Left cardiac atrium (tissue), 4 donors: ENCODE measurements at regions not wholly inside any gene's neighbourhood (a gene's known extent, or its start where the extent isn't known, plus 50 kb on each side); places are given as distances from the start of the nearest gene placed in this dataset.

Experiments
- ATAC-seq, 2 donors: fragments of 200-7000 bp; cut with Tn5 transposase; one replicate each; pipeline ENCODE4 v1.9.1; 2020; ENCODE audit warnings: mild to moderate bottlenecking in 2 of 2, moderate library complexity in 2 of 2
- DNase-seq: peaks from one replicate; pipeline ENCODE4 v3.0.0-alpha.2; 2020
- intact Hi-C, 2 donors: fragments of 100-400 bp; cut with DNase I; formaldehyde crosslinking; loops; one replicate each; pipeline versions ENCODE4 v1.14.1 to v1.15.1; 2022 to 2023
- donor health status: DM: no; HTN: yes; CAD: no.
- donor health status: DM: no; HTN: yes; CAD: no; lungs with severe emphysema.
- donor health status: DM: yes; HTN: yes; CAD: no.
- donor health status: Dilated cardiomyopathy.

DNA sequence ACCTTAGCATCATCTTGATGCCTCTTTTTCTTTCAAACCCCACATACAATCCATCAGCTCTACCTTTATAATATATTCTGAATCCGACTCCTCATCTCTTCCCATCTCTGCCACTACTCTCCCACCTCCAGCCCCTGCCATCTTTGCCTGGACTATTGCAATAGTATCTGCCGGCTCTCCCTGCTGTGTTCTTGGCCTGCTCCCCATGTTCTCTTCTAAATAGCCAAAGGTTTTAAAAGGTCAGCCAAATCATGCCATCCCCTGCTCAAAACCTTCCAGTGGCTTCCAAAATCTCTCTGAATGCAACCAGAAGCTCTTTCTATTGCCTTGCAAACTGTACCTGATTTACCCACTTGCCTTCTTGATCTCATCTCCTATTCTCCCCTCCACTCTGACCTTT is 266.0 kb downstream of the PTTG2 start:
- ATAC-seq (peak in 1 of 2 donors; percentile 54), DNase-seq (no peak)
- intact Hi-C loops: no loop called here

DNA sequence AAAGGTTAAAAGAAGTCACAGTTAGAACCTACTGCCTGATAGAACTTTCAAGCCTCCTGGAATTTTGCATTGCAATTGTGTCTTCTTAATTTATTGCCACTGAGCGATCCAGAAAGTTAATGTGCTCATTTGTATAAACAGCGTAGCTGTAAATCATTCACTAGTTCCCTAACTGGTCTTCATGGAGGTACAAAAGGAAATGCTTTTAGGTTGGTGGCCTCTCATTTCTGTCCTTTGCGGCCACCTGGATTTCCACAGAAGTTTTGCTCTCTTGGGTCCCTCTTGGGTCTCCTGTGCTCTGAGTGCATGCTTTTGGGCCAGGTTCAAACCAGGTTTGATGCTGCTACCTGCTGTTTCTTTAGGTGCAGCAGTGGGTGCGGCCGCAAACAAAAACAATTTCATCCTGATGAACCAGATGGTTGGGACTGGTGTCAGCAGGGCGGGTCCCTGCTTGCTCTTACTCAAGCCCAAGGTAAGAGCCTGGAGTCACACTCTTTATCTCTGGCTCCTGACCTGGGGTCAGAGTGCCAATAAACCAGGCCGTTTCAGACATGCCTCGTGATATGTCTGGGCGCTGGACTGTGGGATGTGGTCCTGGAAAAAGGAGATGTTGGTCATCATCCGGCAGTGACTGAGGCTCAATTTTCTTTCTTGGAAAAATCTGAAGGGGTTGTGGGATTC is 270.1 kb downstream of the PTTG2 start:
- ATAC-seq (no peak), DNase-seq (no peak)
- intact Hi-C loops: no loop called here

DNA sequence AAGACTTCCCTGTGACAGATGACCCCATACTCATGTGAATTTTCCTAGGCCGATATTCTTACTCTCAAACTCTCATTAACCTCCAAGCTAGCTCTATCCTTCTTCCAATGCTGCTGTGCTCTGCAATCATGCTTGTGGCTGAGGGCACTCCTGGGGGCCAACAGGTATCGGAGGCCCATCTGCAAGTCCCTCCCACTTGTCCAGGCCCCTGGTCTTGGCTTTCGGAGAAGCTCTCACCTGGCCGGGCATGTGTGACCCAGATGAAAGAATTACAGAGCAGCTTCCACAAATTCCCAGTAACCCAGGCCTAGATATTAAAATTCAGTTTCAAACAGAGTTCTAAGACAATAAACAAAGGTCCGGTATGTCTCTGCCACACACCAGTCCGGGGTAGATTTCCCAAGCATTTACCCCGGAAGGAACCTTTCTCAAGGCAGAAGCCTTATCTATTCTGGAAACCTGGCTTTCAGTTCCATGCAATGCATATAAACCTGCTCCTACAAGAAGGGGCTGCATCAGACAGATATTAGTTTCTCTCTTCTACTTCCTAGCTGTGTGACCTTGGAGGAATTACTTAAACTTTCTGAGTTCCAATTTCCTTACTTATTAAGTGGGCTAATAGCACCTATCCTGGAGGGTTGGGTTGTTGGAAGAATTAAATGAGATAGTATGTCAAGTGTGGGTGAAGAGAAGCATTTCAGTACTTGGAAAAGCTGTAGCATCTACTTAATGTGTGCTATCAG is 270.8 kb downstream of the PTTG2 start:
- DNase-seq: no peak
- intact Hi-C loops: no loop called here
- ATAC-seq: no peak

DNA sequence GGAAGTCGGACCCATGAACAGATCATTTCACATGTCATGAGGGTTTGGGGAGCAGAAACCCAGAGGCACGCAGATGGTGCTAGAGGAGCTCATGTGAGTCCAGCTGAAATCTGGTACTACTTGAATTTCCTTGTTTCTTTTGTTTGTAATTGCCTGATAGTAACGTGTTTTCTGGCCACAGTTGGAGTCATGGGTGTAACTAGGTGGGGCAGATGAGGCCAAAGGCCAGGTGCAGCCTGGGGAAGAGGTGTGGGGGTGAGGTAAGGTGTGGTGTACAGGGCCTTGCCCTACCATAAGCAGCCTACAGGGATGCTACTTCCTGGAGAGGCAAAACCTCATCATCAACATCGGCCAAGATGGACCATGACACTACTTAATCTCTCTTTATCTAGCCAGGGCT is 271.4 kb downstream of the PTTG2 start:
- intact Hi-C loops: no loop called here
- ATAC-seq: no peak
- DNase-seq: no peak

DNA sequence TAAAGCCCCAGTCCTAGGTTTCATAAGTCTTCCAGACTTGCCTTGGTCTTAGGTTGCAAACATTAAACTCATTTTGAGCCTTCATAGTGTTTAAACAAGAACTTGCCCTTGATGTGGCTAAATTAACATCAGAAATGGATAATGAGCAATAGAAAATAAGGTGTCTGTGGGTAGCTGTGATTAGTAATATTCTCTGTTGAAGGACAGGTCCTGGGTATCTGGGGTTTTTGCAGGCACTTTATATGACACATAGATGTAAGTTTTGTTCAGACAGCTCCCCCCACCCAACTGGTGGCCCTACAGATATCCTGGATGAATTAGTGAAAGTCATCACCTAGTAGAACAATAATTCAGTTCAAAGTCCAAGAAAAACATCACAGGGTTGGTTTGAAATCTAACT is 272.5 kb downstream of the PTTG2 start:
- DNase-seq: no peak
- intact Hi-C loops: no loop called here
- no peak for ATAC-seq

DNA sequence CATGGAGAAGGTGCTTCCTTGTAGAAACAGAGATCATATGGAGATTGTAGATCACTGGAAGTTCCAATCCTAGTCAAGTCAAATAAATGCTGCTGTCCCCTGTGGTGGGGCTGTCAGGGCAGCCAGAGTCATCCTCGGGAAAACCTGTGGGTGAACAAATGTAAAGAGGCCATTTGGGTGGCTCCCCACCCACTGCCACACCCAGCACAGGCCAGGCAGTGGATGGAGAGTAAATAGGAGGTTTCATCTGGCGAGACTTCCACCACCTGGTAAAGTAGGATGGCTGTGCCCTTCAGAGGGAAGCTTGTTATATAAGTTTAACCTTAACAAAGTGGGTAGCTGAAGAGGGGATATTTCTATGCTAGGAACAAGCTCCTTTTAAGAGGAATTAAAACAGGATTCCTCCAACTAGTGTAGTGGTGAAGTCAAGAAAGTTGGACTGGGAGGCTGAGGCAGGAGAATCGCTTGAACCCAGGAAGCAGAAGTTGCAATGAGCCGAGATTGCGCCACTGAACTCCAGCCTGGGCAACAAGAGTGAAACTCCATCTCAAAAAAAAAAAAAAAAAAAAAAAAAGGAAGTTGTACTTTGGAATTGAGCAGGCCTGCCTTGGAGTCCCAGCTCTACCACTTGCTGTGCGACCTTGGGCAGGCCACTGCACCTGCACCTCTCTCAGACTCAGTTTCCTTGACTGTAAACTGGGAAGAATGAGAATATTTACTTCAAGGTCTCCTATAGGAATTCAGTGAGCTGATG is 273.7 kb downstream of the PTTG2 start:
- ATAC-seq: peak in 1 of 2 donors; percentile 30
- peak; percentile 39 for DNase-seq
- intact Hi-C loops: no loop called here

DNA sequence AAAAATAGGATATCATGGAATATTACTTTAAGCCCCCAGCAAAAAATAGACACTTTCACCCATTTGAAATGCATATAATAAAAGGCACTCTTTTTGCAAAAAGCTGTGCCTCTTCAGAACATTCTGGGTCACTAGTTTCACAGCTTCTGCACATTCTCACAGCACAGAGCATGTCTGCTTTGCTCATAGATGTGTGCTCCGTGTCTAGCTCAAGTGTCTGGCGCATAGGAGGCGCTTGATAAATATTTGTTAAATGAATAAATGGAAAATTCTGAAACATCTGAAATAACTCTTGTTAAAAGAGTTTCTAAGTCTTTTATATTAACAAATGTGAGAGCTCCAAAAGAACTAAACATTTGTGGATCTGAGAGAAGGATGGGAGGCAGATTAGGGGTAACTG is 275.2 kb downstream of the PTTG2 start:
- DNase-seq (no peak), ATAC-seq (no peak)
- intact Hi-C loops: no loop called here

DNA sequence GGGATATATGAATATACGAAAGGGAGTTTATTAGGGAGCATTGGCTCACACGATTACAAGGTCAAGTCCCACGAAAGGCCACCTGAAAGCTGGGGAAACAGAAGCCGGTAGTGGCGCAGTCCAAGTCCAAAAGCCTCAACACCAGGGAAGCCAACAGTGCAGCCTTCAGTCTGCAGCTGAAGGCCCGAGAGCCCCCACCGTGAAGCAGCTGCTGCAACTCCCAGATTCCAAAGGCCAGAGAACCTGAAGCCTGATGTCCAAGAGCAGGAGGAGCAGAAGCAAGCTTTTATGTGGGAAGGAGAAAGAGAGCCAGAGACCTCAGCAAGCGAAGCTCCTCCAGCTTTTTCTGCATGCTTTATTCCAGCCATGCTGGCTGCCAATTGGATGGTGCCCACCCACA is 275.8 kb downstream of the PTTG2 start:
- DNase-seq: no peak
- no peak for ATAC-seq
- intact Hi-C loops: no loop called here

DNA sequence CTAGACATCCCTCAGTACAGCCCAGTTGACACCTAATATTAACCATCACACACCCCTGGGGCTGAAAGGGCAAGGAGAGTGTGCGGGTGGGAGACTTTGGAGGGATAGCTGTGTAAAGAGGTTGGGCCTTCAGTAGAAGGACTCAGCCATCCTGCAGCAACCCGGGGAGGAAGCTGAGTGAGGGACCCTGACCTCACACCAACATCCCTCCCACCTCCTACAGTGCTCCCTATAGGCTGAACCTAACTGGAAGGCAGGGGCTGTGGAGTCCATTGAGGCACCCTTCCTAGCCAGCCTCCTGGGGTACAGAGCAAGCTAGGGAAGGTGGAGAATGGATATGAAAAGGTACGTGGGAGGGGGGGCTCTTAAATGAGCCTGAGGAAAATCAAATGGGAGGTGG is 276.3 kb downstream of the PTTG2 start:
- intact Hi-C loops: no loop called here
- no peak for ATAC-seq

DNA sequence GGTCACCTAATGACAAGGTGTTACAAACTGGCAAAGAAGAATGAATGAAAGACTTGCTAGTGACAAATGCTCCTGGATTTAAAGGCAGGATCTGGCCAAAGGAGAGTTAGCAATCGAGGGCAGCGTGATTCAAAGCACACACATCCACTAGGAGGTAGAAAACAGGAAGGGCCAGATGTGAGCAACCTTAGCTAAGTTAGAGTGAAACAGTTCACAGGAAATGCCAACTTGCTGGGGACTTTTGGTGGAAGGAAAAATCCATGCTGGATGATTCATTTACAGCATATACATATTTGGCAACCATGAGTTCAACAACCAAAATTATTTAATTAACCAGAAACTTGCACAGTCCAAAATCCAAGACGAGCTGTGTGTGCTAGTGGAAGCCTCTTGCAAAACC is 276.9 kb downstream of the PTTG2 start:
- DNase-seq (no peak), ATAC-seq (no peak)
- intact Hi-C loops: no loop called here

More for the DNA sequence above, 276.3 kb downstream of the PTTG2 start:
- DNase-seq: no peak

DNA sequence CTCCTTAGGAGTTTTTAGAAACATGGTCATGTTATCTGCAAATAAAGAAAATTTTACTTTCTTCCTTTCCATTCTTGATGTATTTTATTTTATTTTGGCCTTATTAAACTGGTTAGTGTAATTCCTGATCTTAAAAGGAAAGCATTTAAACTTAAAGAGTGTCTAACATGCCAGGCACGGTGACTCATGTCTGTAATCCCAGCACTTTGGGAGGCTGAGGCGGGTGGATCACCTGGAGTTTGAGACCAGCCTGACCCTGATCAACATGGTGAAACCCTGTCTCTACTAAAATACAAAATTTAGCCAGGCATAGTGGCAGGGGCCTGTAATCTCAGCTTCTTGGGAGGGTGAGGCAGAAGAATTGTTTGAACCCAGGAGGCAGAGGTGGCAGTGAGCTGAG is 281.3 kb downstream of the PTTG2 start:
- ATAC-seq: no peak
- intact Hi-C loops: no loop called here
- DNase-seq: no peak

DNA sequence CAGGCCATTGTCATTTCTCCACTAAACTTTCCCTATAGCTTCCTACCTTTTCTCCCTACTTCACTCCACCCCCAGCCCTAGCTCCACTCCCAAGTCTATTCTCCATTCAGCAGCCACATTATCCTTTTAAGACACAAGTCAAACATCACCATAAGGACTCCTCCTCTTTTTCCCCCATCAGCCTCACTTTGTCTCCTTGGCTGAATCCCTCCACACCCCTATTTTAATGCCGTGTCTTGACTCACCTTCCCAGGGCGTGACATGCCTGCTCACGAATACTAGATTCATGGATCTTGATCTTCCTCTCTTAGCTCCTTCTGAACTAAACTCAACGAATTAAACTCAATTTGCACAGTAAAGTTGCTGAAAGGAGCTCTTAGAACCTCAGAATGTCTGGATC is 281.9 kb downstream of the PTTG2 start:
- DNase-seq: no peak
- intact Hi-C loops: no loop called here
- no peak for ATAC-seq

DNA sequence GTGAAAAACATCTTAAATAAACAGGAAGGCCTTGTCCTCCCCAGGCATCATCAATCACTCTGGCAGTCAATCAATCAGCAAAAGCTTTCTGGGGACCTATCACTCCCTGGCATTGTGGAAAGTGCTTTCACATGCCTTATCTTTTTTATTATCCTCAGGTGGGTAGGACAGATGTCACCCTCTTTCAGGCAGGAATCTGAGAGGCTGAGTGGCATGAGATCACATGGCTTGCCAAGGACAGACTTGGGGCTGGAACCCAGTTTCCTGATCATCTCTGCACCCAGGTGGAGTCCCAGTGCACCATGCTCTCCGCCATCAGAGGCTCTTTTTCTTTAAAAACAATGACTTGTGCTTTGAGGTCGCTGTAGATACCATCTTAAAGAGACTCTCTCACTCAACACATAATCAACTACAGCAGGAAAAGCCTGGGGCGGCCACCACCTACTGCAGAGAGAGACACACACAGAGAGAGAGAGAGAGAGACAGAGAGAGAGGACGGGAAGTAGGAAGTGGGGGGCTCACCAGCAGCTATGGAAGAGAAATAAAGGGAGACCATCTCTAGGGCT is 282.7 kb downstream of the PTTG2 start:
- ATAC-seq (no peak), DNase-seq (no peak)
- intact Hi-C loops: no loop called here

DNA sequence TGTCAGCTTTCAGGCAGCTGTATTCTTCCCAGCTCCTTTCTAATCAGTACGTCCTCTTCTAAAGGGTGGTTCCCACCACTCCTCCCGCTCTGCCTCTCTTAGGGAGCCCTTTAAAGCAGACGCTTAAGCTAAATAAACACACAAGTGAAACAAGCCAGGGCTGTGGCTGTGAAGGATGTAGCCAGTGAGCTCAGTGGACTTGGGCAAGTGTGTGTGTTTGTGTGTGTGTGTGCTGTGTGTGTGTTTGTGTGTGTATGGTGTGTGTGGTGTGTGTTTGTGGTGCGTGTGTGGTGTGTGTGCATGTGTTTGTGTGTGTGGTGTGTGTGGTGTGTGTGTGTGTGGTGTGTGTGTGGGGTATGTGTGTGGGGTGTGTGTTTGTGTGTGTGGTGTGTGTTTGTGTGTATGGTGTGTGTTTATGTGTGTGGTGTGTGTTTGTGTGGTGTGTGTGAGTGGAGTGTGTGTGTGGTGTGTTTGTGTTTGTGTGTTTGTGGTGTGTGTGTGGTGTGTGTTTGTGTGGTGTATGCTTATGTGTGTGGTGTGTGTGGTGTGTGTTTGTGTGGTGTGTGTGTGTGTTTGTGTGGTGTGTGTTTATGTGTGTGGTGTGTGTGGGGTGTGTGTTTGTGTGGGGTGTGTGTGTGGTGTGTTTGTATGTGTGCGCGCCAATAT is 283.3 kb downstream of the PTTG2 start:
- intact Hi-C loops: no loop called here
- DNase-seq (no peak), ATAC-seq (peak in 1 of 2 donors; percentile 15)

DNA sequence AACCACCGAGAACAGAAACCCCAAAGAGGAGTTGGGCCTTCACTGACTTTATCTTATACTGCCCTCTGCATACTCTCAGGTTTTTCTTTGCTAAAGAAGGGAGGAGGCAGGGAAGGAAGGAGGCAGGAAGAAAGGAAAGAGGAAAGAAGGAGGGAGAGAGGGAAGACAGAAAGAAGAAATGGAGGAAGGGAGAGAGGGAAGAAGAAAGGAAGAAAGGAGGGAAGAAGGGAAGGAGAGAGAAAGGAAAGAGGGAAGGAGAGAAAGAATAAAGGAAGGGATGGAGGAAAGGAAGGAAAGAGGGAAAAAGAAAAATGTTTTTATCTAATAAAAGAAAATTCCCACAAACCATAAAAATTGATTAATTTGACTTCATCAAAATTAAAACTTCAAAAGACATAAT is 294.6 kb downstream of the PTTG2 start:
- no peak for ATAC-seq
- intact Hi-C loops: no loop called here
- DNase-seq: no peak

DNA sequence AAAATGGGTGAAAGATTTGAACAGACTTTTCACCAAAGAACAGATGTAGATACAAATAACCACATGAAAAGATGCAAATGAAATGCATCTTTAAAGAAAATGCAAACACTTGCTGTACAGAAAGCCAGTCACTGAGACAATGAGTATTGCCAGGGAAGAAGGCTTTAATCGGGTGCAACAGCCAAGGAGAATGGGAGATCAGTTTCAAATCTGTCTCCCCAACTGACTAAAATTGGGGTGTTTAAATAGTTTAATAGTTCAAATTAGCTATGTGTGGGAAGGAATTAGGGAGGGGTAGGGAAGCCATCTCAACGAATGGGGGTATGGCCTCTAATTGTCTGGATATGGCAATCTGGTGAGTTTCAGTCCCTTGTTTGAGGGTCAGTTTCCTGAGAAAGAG is 295.4 kb downstream of the PTTG2 start:
- ATAC-seq: no peak
- DNase-seq: no peak
- intact Hi-C loops: no loop called here

DNA sequence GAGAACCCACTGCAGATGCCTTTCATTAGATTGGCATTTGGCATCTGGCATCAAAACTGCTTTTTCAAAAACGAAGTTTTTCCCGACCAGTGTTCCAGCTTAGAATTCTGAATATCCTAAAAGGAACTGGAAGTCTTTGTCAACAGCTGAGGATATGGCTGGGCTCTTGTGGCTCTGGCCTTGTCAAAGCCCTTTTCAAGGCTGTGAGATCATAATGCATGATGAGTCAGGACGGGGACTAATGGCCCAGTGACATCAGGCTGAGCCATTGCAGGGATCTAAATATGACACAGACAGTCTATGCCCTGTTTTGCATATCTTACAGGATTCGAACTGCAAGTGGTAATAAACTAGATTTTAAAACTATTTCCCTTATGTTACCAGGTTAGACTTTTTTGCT is 306.4 kb downstream of the PTTG2 start:
- intact Hi-C loops: no loop called here
- no peak for DNase-seq
- peak in 1 of 2 donors; percentile 95 for ATAC-seq

DNA sequence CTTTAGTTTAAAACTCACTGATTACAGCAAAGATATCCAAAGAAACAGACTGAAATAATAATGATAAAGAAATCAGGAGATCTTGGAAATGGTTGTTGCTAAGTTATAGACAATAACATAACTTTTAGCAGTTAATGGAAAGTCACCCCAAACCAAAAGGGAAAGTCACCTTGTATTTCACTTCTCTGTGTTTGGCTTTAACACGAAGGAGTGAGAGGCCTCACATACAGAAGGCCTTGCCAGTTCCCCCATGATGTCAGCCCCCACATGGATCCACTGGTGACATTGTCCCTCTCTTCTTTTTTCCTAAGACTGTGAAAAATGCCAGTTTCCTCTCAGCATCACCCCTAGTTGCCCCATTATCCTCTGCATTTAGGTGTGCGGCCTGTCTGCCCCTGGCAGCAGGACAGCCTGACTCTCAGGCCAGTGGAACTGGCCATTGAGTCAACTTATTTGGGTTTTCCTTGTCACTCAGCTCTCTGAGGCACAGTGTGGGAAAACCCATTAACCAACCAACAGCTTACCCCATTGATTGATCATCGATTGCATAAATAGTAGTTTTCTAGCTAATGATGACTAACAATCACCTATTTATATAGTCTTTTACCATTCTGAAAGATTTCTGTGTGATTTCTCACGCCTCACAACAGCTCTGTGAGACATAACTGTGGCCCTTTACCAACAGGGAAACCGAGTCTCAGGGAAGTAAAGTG is 308.1 kb downstream of the PTTG2 start:
- no peak for DNase-seq
- intact Hi-C loops: no loop called here
- ATAC-seq: no peak

DNA sequence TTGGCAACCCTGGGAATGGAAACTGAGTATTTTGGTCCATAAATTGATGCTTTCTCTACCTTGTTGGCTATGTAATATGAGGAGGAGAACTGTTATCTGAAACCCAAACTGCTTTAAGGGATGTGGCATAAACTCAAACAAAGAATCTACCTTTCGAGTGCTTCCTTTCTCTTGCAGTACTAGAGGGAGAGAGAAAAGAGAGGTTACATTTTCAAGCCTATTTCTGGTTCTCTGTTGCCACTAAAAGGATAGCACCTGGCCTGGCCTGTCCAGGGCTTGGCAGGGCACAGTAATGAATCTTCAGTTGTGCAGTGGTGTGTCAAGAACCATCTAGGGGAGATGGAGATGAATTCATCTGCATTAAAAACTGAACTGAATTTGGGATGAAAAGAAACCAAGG is 308.6 kb downstream of the PTTG2 start:
- no peak for ATAC-seq
- no peak for DNase-seq
- intact Hi-C loops: no loop called here
